SH-SY5Y (cell line): ENCODE measurements at regions not wholly inside any gene's neighbourhood (a gene's known extent, or its start where the extent isn't known, plus 50 kb on each side); places are given as distances from the start of the nearest gene placed in this dataset.

ENCODE experiments used
- GATA2 ChIP-seq: IDR thresholded peaks from 2 replicates; pipeline ENCODE4 v1.6.1; 2011; ENCODE audit warnings: mild to moderate bottlenecking, low read depth, low read length
- GATA3 ChIP-seq: IDR thresholded peaks from 2 replicates; pipeline ENCODE4 v1.6.1; 2011; ENCODE audit warnings: low read depth, mild to moderate bottlenecking, low read length, moderate library complexity

DNA sequence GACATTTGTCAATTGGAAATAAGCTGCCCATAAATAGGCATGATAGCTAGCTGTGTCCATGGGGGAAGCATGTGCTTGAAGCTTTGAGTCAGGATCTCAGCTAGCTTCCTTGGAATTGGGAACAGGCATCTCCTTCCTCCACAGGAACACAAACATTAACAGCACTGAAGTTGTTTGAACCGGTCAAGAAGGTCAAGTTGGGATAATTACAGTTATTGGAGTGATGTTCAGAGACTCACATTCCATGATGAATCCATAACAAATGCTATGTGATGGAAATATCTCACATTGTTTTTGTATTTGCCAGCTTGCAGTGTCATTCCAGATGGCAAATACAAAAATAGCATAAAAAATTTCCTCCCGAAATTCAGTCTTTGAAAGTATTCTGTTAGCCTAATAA is 347.6 kb upstream of the SMIM21 start:
- TF ChIP-seq GATA2 (no peak), GATA3 (no peak)

DNA sequence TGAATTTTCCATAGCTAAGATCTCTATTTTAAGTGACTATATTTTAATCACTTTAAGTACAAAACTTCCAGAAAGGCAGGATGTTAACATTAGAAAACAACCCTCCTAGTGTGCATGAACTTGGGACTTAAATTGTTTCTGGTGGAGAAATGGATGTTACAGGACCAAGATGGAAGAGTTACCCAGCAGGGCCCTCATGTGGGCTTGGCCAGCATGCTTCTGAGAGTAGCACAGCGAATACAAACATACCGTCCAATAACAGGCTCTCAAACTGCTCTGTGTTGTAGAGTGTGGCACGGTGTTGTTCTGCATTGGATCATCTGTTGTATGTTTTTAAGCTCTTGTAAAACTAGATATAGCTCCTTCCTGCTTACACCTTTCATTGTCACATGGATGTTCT is 346.1 kb upstream of the SMIM21 start:
- TF ChIP-seq GATA2 = no peak
- no peak for TF ChIP-seq GATA3

DNA sequence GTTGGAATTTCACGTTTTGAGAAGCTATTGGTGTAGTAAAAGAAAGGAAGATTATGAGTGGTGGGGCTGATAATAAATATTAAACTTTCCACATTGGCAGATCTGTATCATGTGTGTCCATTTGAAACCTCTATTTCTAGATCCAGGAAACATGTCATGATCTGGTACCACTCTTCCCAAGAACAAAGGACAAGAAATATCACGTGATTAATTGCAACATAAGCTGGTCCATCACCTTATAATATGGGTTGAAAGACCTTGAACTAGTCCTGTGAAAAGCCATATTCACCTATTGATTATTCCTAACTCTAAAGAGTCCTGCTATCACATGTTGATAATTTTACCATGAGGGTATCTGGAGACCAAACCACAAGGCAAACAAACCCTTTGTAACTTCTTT is 335.3 kb upstream of the SMIM21 start:
- no peak for TF ChIP-seq GATA2
- TF ChIP-seq GATA3 = no peak

GRCh38 chr18:75760208-75760607 is 332.7 kb upstream of the SMIM21 start:
- no peak for TF ChIP-seq GATA2
- TF ChIP-seq GATA3 = no peak

- TF ChIP-seq GATA3 (no peak), GATA2 (no peak)
Observed at GRCh38 chr18:75757951-75758350, 330.4 kb upstream of the SMIM21 start.

DNA sequence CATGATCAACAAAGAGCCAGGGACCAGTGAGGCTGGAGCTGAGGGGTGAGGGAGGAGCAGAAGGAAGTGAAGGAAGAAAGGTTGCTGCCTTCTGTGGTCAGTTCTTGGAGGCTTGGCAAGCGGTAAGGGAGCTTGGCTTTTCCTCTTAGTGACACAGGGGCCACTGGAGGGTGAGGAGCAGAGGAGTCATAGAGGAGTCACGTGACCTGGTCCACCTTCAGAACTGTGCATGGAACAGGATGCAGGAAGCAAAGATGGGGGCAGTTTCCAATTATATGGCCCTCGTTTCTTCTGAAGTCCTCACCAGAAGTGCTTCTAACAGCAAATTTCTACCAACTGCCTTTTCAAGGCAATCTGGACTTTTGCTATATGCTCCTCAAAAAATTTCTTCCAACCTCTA is 326.9 kb upstream of the SMIM21 start:
- TF ChIP-seq GATA2 (no peak), GATA3 (no peak)

DNA sequence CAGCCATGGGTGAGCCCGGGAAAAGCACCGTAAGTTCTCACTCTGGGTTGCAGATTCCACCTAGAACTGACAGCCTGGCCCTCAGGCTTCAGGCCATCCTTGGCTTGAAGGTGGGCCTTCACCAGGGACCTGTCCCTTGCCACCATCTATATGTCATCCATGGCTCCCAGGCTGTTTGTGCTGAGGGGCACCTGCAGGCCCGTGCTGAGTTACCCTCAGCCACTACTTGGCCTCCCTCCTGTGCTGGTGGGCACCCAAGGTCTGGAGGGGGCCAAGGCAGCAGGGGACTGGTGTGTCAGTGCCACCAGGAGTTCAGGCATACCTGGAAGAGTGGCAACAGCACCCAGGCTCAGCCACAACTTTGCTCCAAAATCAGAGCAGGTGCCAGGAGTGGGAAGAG is 326.2 kb upstream of the SMIM21 start:
- no peak for TF ChIP-seq GATA3
- TF ChIP-seq GATA2 = no peak

- TF ChIP-seq GATA3 (no peak), GATA2 (no peak)
Observed at GRCh38 chr18:75752740-75753263, 325.3 kb upstream of the SMIM21 start.

DNA sequence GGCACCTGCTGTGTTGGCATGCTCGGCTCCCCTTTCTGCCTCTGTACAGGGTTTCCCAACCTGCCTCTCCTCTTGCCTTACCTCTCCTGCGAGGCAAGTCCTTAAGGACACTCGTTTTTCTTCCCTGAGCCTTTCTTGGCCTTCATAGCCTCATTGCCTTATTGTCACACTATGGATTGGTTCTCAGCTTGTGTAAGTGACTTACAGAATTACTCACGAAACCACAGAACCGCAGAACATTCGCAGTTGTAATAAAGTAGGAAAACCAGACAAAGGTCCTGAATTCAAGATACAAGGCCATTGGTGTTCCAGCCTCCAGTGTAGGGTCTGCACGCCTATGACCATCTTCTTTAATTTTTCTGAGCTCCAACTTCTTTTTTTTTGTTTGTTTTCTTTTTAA is 317.6 kb upstream of the SMIM21 start:
- TF ChIP-seq GATA3 (no peak), GATA2 (no peak)

DNA sequence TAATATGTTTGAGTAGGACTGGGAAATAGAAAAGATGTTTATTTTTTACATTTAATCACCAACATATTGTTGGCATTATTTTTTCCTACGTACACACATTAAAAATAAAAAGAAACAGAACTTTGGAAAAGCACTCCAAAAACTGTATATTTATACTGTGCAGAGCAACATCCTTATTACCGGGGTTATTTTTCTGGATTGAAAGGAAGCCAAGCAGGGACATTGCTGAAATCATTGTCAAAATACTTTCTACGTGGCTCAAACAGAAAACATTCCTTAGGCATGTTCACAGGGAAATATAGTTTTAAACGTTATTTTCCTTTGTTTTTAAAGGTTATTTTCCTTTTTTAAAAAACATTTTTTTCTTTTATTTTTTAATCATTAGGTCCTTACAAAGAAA is 315.0 kb upstream of the SMIM21 start:
- TF ChIP-seq GATA2 (no peak), GATA3 (no peak)

- TF ChIP-seq GATA3 (no peak), GATA2 (no peak)
Observed at GRCh38 chr18:75739682-75740081, 312.2 kb upstream of the SMIM21 start.

DNA sequence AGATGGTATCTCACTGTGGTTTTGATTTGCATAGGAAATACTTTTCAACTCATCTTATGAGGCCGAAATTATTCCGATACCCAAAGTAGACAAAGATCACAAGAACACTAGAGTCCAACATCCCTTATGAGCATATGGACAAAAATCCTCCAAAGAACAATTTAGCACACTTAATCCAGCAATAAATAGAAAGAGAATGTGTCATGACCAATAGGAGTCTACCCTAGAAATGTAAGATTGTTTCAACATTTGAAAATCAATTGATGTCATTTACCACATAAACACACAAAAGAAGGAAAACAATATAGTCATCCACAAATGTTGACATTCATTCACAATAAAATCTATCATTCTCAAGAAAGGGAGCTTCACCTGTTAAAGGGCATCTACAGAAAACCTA is 307.8 kb upstream of the SMIM21 start:
- TF ChIP-seq GATA2 (no peak), GATA3 (no peak)

- TF ChIP-seq GATA2 (no peak), GATA3 (no peak)
Observed at GRCh38 chr18:75730249-75730648, 302.7 kb upstream of the SMIM21 start.

GRCh38 chr18:75728621-75729020 is 301.1 kb upstream of the SMIM21 start:
- no peak for TF ChIP-seq GATA2
- TF ChIP-seq GATA3 = no peak

- TF ChIP-seq GATA2 = no peak
- TF ChIP-seq GATA3 = no peak
Observed at GRCh38 chr18:75727456-75727855, 300.0 kb upstream of the SMIM21 start.
